ENCODE measurements at regions not wholly inside any gene's neighbourhood (a gene's known extent, or its start where the extent isn't known, plus 50 kb on each side); places are given as distances from the start of the nearest gene placed in this dataset.
A peak's percentile ranks its signal among the peaks of the same experiment; 100 is the strongest.

GRCh38 chr13:22018076-22018835 is 347.4 kb downstream of the FGF9 start:
- peak; percentile 8 for DNase-seq

DNA sequence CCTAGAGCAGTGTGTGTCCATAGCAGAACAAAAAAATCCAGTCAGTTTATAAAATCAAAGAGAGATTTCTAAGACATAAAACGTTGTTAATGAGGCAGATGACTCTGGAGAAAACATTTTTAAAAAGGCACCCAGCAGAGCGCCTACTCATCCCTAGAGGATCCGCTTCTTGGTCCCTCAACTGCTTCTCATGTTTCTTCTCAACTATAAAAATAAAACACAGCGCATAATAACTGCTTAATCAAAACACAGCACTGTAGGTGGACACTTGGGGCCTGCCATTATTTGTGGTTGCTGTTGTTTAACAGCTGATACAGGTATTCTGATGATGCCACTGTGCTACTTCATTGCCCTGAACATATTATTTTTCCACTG is 347.9 kb downstream of the FGF9 start:
- DNase-seq: no peak

GRCh38 chr13:22024381-22024994 is 353.6 kb downstream of the FGF9 start:
- DNase-seq: no peak

GRCh38 chr13:22027566-22027965 is 356.7 kb downstream of the FGF9 start:
- DNase-seq: no peak

GRCh38 chr13:22028831-22029230 is 358.0 kb downstream of the FGF9 start:
- no peak for DNase-seq

DNA sequence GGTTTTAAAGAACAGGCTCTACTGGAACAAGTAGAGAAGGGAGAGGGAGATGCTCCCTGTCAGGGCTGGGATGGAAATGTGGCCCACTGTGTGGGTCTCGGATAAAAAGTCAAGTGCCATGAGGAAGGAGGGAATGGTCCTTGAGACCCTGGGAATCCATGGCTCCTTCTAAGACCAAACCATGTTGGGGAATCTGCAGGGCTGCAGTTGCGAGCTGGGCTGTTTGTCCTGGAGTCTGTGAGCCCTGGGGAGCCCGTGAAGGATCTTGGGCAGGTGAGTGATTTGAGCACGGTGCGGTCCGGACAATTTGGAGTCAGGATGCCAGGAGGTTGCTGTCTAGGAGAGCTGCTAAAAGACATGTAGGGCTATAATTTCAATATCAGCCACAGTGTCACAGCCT is 359.4 kb downstream of the FGF9 start:
- DNase-seq: no peak

DNA sequence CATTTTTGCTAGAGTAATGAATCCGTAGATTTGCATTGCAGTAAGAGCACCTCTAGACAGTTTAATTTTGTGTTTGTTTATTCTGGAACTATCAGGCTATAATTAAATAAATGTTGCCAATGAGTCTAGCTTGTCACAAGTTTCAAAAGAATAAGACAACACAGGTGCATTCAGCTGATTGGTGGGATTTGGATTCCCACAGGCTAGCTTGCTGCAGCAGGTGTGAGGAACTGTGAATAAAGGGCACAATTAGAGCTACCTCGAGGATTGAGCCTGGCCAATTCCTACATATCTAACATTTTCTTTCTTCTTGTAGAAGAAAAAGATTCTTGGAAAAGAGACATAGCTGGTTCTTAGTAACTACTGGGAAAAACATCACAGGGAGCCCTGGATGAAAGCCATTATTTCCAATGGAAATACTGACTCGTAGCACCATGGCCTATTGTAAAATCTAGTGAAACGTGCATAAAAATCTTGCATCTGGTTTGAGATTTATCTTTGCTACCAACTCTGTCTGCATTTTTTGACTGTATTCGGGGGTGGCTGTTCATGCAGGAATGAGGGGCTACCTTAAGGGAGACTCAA is 360.9 kb downstream of the FGF9 start:
- DNase-seq: no peak

DNA sequence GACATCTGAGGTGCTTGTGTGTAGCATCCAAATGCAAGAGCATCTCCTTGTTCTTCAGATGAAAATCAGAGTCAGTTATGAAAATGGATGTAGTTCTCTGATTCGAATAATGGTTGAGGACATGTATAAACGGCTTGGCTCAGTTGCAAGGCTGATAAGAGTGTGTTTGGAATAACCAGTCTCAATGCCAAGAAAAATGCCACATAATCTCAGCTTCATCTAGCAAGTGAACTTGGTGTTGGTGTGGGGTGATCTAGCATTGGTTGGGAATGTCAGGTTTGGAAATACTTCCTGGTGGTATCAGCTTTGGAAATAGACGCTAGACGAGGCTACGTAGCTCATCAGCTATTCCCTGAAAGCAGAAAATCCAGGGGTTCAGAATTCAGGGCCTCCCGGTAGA is 362.0 kb downstream of the FGF9 start:
- DNase-seq: no peak

DNA sequence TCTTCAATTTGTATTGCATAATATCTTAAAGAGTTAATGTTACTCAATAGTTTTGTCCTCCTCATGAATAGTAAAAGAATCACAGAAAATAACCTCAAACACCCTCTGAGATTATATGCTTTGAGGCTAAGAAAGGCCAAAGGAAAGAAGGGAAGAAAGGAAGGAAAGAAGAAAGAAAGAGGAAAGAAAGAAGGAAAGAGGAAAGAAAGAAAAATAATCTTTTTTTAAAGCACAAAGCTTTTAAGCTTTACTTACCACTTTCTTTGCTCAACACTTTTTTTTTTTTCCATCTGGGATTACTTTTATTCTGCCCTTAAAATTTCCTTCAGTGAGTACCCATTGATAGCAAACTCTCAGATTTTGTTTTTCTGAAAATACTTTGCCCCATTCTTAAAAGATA is 369.1 kb downstream of the FGF9 start:
- no peak for DNase-seq

GRCh38 chr13:22040810-22041364 is 370.0 kb downstream of the FGF9 start:
- DNase-seq: no peak

- no peak for DNase-seq
These were observed 370.9 kb downstream of the FGF9 start for GRCh38 chr13:22041741-22042140.

- DNase-seq: no peak
These were observed 376.4 kb downstream of the FGF9 start for GRCh38 chr13:22047082-22047784.

DNA sequence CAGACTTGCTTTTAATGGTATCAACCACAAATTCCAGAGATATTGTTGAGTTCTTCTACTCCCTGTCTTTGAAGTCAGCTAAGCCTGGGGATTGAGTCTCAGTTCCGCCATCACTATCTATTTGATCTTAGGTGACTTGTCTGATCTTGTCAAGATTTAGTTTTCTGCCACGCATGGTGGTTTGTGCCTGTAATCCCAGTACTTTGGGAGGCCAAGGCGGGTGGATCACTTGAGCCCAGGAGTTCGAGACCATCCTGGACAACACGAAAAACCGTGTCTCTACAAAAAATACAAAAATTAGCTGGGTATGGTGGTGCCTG is 376.9 kb downstream of the FGF9 start:
- DNase-seq: no peak

DNA sequence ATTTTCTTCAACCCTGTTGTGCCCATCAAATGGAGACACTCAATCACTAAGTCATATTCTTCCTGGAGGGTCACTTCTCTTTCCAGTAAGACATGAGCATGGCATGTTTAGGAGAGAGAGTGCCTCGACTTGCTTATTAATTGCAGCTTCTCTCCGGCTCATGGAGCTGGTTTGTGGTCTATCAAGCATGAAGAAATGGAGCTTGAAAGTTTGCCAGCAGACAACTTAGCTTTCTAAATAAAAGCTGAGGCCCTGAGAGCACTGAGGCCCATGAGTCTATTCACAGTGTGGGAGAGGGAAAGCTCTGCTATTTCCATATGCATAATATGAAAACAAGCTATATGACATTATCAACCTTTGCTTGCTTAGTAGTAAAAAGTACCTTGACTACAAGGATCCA is 378.5 kb downstream of the FGF9 start:
- no peak for DNase-seq

GRCh38 chr13:22050951-22051563 is 380.2 kb downstream of the FGF9 start:
- DNase-seq: no peak

- no peak for DNase-seq
These were observed 382.2 kb downstream of the FGF9 start for GRCh38 chr13:22053053-22053452.

DNA sequence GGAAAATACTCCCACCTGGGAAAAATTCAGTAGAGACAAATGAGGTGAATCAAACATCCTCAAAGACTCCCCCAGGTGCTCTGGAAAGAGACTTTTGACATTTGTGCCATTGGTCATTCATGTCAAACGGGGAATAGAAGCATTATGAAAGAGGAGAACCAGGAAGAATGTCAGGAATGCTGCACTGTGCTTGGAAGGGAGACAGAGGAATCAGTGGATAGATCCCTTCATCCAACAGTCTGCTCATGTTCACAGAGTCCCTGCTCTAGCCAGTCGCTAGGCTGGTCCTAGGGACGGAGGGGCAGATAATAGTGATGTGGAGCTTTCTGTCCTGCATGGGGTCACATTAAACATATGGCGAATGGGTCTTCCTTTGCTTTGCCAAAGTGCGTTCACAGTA is 384.4 kb downstream of the FGF9 start:
- no peak for DNase-seq

DNA sequence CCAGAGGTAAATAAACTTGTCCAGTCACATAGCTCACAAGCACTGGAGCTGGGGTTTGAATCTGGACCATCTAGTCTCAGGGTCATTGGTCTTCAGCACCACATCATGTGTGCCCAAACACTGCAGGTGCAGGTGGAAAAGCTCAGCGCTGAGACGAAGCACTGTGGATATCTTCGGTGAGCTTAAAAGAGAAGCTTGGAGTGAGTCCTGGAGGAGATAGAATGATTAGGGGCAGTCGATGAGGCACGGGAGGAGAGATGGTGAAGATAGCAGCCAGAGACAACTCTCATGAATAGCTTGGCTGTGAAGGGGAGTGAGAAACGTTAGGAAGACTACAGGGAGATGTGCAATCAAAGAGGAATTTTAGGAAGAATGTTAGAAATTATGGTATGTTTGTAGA is 389.3 kb downstream of the FGF9 start:
- DNase-seq: no peak

- no peak for DNase-seq
These were observed 390.5 kb downstream of the FGF9 start for GRCh38 chr13:22061371-22061805.

- no peak for DNase-seq
These were observed 391.0 kb downstream of the FGF9 start for GRCh38 chr13:22061806-22062391.

- DNase-seq: no peak
These were observed 391.8 kb downstream of the FGF9 start for GRCh38 chr13:22062478-22063205.
